Neural progenitor cell (in vitro differentiated cells): ENCODE measurements at regions not wholly inside any gene's neighbourhood (a gene's known extent, or its start where the extent isn't known, plus 50 kb on each side); places are given as distances from the start of the nearest gene placed in this dataset.

Experiments used
- DNase-seq: peaks from one replicate; pipeline ENCODE4 v3.0.0-alpha.2; 2016; ENCODE audit warnings: low spot score
- H2AFZ ChIP-seq: fragments of 200-600 bp; sonication (generic); replicated peaks from 2 replicates; pipeline ENCODE4 v1.6.1; 2016; ENCODE audit warnings: antibody characterized with exemption
- H3F3A ChIP-seq: fragments of 200-600 bp; sonication (generic); 2 replicates; pipeline ENCODE4 v1.6.1; 2016; ENCODE audit warnings: antibody characterized with exemption, low read depth
- H3K27ac ChIP-seq: fragments of 200-600 bp; sonication (generic); 2 replicates; pipeline ENCODE4 v1.5.1; 2016; ENCODE audit warnings: mild to moderate bottlenecking
- H3K27me3 ChIP-seq: fragments of 200-600 bp; sonication (generic); 2 replicates; pipeline ENCODE4 v1.6.1; 2016; ENCODE audit warnings: mild to moderate bottlenecking, moderate library complexity
- H3K36me3 ChIP-seq: fragments of 200-600 bp; sonication (generic); 2 replicates; pipeline ENCODE4 v1.5.1; 2016
- H3K4me1 ChIP-seq: fragments of 200-600 bp; sonication (generic); 2 replicates; pipeline ENCODE4 v1.6.1; 2016; ENCODE audit warnings: mixed run types
- H3K4me2 ChIP-seq: fragments of 200-600 bp; sonication (generic); 2 replicates; pipeline ENCODE4 v1.6.1; 2016
- H3K4me3 ChIP-seq: fragments of 200-600 bp; sonication (generic); 2 replicates; pipeline ENCODE4 v1.5.1; 2016
- H3K79me2 ChIP-seq: fragments of 200-600 bp; sonication (generic); 2 replicates; pipeline ENCODE4 v1.6.1; 2016; ENCODE audit warnings: low read depth
- H3K9ac ChIP-seq: fragments of 200-600 bp; sonication (generic); 2 replicates; pipeline ENCODE4 v1.6.1; 2016
- H3K9me3 ChIP-seq: fragments of 200-600 bp; sonication (generic); 2 replicates; pipeline ENCODE4 v1.5.1; 2016; ENCODE audit warnings: low read depth
- H4K20me1 ChIP-seq: fragments of 200-600 bp; sonication (generic); 2 replicates; pipeline ENCODE4 v1.6.1; 2016; ENCODE audit warnings: low read depth
- H3K27ac Mint-ChIP-seq: 3 replicates; pipeline ENCODE4 v1.8.0; 2021; ENCODE audit warnings: mixed read lengths
- H3K27me3 Mint-ChIP-seq: 2 replicates; pipeline ENCODE4 v1.8.0; 2022; ENCODE audit warnings: low read depth, mild to moderate bottlenecking, inconsistent platforms, moderate library complexity, mixed read lengths; ENCODE audit not compliant: insufficient read depth
- H3K36me3 Mint-ChIP-seq: 3 replicates; pipeline ENCODE4 v1.8.0; 2021; ENCODE audit warnings: mixed read lengths
- H3K4me1 Mint-ChIP-seq: 3 replicates; pipeline ENCODE4 v1.8.0; 2021; ENCODE audit warnings: mixed read lengths
- H3K4me3 Mint-ChIP-seq: 3 replicates; pipeline ENCODE4 v1.8.0; 2021; ENCODE audit warnings: mild to moderate bottlenecking, moderate library complexity, mixed read lengths
- H3K9me3 Mint-ChIP-seq: 3 replicates; pipeline ENCODE4 v1.8.0; 2020; ENCODE audit warnings: mixed read lengths
- EZH2 ChIP-seq: fragments of 200-600 bp; sonication (generic); IDR thresholded peaks from 2 replicates; pipeline ENCODE4 v1.6.1; 2017; ENCODE audit warnings: antibody characterized with exemption, mild to moderate bottlenecking, moderate library complexity
- EZH2phosphoT487 ChIP-seq: fragments of 200-600 bp; sonication (generic); IDR thresholded peaks from 2 replicates; pipeline ENCODE4 v1.6.1; 2017; ENCODE audit warnings: antibody characterized with exemption
- TF ChIP-seq, protein P1 (sequence below): fragments of 200-600 bp; sonication (generic); IDR thresholded peaks from 2 replicates; pipeline ENCODE4 v1.5.1; 2017; ENCODE audit warnings: antibody characterized with exemption, mild to moderate bottlenecking

DNA sequence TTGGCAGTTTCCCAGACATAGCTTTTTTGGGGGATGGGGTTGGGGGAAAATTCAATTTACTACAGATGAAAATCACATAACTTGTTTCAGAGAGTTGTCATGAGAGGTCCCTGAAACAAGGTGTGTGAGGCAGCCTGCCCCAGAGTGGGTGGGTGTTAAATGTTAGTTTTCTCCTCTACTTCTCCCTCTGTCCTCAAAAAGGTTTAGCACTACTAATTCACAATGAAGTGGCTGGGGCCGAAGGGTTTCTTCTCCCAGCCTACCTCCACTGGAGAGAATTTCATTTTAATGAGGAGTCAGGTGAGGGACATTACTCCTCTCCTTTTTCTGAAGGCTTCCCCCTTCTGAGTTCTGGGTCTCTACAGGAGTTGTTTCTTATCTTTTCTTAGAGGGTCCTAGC, 103.3 kb downstream of the C1orf94 start:
- DNase-seq, result no peak

DNA sequence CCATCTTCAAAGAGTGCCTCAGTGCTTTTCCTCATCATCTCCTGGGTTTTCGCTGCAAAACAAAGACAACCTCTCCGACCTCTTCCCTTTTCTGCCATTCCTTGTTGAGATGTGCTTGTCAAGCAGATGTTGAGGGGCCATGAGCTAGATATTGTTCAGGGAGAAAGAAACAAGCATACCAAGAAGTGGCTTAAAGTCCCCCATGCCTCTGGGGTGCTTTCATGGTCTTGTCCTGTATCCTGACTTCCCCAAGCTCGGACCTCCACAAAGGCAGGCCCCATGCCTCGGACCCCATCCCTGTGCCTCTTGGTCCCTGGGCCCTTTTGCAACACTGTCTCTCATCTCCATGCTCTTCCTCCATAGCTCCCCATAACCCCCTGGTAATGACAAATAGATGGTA, 103.8 kb downstream of the C1orf94 start:
- Histone ChIP-seq H3K36me3 (no peaks in the 10 kb centered on the region), H3K4me1 (no peaks in the 10 kb centered on the region), H3K4me2 (no peak overlapping the region), H3K27ac (no peak overlapping the region), H3K9me3 (no peaks in the 10 kb centered on the region), H3K79me2 (no peaks in the 10 kb centered on the region), H3K27me3 (no peaks in the 10 kb centered on the region), H3F3A (no peaks in the 10 kb centered on the region), H3K4me3 (no peak overlapping the region), H4K20me1 (no peaks in the 10 kb centered on the region), H2AFZ (no peak overlapping the region), H3K9ac (no peak overlapping the region)
- DNase-seq, result no peak
- Mint-ChIP-seq H3K27ac (no peak overlapping the region), H3K9me3 (no peaks in the 10 kb centered on the region), H3K4me3 (no peak overlapping the region), H3K4me1 (no peaks in the 10 kb centered on the region), H3K27me3 (peaks cover under 1% of the 10 kb centered on the region), H3K36me3 (no peaks in the 10 kb centered on the region)
- TF ChIP-seq, protein P1, sequence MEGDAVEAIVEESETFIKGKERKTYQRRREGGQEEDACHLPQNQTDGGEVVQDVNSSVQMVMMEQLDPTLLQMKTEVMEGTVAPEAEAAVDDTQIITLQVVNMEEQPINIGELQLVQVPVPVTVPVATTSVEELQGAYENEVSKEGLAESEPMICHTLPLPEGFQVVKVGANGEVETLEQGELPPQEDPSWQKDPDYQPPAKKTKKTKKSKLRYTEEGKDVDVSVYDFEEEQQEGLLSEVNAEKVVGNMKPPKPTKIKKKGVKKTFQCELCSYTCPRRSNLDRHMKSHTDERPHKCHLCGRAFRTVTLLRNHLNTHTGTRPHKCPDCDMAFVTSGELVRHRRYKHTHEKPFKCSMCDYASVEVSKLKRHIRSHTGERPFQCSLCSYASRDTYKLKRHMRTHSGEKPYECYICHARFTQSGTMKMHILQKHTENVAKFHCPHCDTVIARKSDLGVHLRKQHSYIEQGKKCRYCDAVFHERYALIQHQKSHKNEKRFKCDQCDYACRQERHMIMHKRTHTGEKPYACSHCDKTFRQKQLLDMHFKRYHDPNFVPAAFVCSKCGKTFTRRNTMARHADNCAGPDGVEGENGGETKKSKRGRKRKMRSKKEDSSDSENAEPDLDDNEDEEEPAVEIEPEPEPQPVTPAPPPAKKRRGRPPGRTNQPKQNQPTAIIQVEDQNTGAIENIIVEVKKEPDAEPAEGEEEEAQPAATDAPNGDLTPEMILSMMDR, result no peak
- no peak for TF ChIP-seq EZH2phosphoT487
- no peak for TF ChIP-seq EZH2

More for the DNA sequence above, 103.3 kb downstream of the C1orf94 start:
- Histone ChIP-seq H3K4me3 (no peak overlapping the region), H3K27me3 (no peaks in the 10 kb centered on the region), H3K9ac (no peak overlapping the region), H2AFZ (no peak overlapping the region), H3F3A (no peaks in the 10 kb centered on the region), H4K20me1 (no peaks in the 10 kb centered on the region), H3K27ac (no peak overlapping the region), H3K9me3 (no peaks in the 10 kb centered on the region), H3K4me1 (no peaks in the 10 kb centered on the region), H3K79me2 (no peaks in the 10 kb centered on the region), H3K36me3 (no peaks in the 10 kb centered on the region), H3K4me2 (no peak overlapping the region)
- no peaks in the 10 kb centered on the region for H3K36me3 Mint-ChIP-seq
- H3K27ac Mint-ChIP-seq, result no peak overlapping the region
- no peak overlapping the region for H3K4me3 Mint-ChIP-seq
- no peak for TF ChIP-seq EZH2phosphoT487
- TF ChIP-seq, protein P1, result no peak
- H3K4me1 Mint-ChIP-seq, result no peaks in the 10 kb centered on the region
- H3K27me3 Mint-ChIP-seq, result peaks cover 4% of the 10 kb centered on the region
- H3K9me3 Mint-ChIP-seq, result no peaks in the 10 kb centered on the region

DNA sequence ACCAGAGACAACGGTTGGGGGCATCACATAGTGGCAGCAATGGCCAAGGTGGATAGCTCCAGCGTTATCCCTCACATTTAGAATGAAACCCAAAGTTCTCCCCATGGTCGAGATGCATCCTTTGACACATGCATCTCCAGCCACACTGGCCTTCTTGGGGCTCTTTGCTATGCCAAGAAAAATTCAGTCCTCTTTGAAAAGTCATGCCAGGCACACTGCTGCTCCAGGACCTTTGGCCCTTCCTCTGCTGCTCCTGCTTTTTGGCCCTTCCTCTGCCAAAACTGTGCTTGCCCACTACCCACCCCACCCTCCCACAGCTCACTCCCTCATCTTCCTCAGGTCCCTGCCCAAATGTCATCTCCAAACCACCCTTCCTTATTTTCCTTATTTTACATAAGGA, 106.4 kb downstream of the C1orf94 start:
- Mint-ChIP-seq H3K4me1 (no peaks in the 10 kb centered on the region), H3K9me3 (no peaks in the 10 kb centered on the region), H3K27me3 (peaks cover 4% of the 10 kb centered on the region), H3K27ac (no peak overlapping the region), H3K36me3 (no peaks in the 10 kb centered on the region), H3K4me3 (no peak overlapping the region)
- Histone ChIP-seq H3K36me3 (no peaks in the 10 kb centered on the region), H3K4me3 (no peak overlapping the region), H4K20me1 (no peaks in the 10 kb centered on the region), H3F3A (no peaks in the 10 kb centered on the region), H3K27ac (no peak overlapping the region), H3K4me1 (peaks cover 6% of the 10 kb centered on the region), H3K4me2 (no peak overlapping the region), H3K9me3 (no peaks in the 10 kb centered on the region), H3K9ac (no peak overlapping the region), H2AFZ (no peak overlapping the region), H3K79me2 (no peaks in the 10 kb centered on the region), H3K27me3 (no peaks in the 10 kb centered on the region)
- no peak for DNase-seq
- TF ChIP-seq, protein P1, result no peak

DNA sequence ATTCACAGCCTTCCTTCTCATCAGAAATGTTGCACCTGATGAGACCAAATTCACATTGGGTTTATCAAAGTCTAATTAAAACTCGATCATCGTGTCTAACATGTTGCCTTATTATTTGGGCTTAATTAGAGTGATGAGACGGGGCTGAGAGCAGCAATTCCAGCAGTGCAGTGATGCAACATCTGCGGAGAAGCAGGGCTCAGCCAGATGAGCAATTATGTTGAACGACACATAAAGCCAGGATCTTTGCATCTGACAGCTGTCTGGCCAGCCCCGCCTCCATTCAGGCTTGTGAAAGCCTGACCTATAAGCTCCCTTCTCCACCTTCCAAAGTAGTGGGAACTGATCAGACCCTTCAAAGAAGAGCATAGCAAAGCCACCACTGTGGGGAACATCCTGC, 109.8 kb downstream of the C1orf94 start:
- H3F3A ChIP-seq, result no peaks in the 10 kb centered on the region
- H3K27ac ChIP-seq, result no peak overlapping the region

More for the DNA sequence above, 109.8 kb downstream of the C1orf94 start:
- Histone ChIP-seq H3K4me3 (no peak overlapping the region), H3K27me3 (no peaks in the 10 kb centered on the region), H3K9me3 (no peaks in the 10 kb centered on the region), H3K4me2 (no peak overlapping the region), H4K20me1 (no peaks in the 10 kb centered on the region), H3K36me3 (no peaks in the 10 kb centered on the region), H3K4me1 (peaks cover 6% of the 10 kb centered on the region), H3K79me2 (no peaks in the 10 kb centered on the region), H3K9ac (no peak overlapping the region), H2AFZ (no peak overlapping the region)
- no peak overlapping the region for H3K4me3 Mint-ChIP-seq
- no peaks in the 10 kb centered on the region for H3K9me3 Mint-ChIP-seq
- TF ChIP-seq, protein P1, result no peak
- no peak for TF ChIP-seq EZH2phosphoT487
- no peak for TF ChIP-seq EZH2
- DNase-seq, result peak; percentile 53
- no peak overlapping the region for H3K27ac Mint-ChIP-seq
- H3K27me3 Mint-ChIP-seq, result peaks cover 4% of the 10 kb centered on the region
- H3K36me3 Mint-ChIP-seq, result no peaks in the 10 kb centered on the region
- H3K4me1 Mint-ChIP-seq, result no peaks in the 10 kb centered on the region
